GM12875 (cell line): ENCODE measurements at regions not wholly inside any gene's neighbourhood (a gene's known extent, or its start where the extent isn't known, plus 50 kb on each side); places are given as distances from the start of the nearest gene placed in this dataset.

ENCODE experiments used
- H3K4me3 ChIP-seq: one replicate; pipeline ENCODE4 v1.5.1; 2011; ENCODE audit warnings: low read depth, low read length, control low read depth
- TF ChIP-seq, protein P1 (sequence below): IDR thresholded peaks from 2 replicates; pipeline ENCODE4 v1.5.1; 2011; ENCODE audit warnings: low read depth, mild to moderate bottlenecking, control low read depth, inconsistent platforms, low read length, moderate library complexity, borderline replicate concordance; ENCODE audit not compliant: insufficient read depth

DNA sequence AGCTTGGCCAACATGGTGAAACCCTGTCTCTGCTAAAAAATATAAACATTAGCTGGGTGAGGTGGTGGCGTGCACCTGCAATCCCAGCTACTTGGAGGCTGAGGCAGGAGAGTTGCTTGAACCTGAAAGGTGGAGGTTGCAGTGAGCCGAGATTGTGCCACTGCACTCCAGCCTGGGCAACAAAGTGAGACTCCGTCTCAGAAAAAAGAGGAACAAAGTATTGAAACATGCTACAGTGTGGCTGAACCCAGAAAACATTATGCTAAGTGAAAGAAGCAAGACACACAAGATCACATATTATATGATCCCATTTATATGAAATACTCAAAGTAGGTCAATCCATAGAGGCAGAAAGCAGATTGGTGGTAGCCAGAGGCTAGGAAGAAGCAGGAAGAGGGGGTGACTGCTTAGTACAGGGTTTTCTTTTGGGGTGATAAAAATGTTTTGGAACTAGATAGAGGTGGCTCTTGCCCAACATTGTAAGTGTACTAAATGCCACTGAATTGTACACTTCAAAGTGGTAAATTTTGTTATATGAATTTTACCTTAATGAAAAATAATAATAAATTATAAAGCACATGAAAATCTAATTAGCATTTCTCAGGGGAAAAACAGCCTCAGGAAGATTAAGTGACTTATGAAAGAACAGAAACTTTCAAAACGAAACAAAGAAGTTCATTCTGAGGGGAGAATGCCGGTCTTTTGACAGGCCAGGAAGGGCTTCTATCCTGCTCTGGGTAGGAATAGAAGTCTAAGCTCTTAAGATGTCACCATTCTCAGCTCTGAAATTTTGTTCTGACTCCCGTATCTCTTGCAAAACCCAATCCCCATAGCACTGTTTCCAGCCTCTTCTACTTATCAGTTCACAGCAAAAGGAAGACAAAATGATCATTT is 161.1 kb upstream of the TBCA start:
- no peak overlapping the region for H3K4me3 ChIP-seq

DNA sequence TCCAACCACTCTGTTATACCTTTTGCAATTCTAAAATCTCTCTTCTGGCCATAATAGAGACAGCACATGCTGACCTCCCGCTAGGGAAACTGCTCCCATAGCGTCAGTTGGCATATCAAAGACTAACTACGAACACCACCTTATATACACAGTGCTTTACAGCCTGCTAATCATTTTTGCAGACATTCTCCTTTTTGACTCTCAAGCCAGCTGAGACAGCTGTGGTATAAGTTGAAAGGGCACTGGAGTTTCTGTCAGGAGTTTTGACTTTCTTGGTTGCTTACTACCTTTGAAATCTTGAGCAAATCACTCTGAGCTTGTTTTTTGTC is 160.2 kb upstream of the TBCA start:
- H3K4me3 ChIP-seq: no peak overlapping the region
- TF ChIP-seq, protein P1, sequence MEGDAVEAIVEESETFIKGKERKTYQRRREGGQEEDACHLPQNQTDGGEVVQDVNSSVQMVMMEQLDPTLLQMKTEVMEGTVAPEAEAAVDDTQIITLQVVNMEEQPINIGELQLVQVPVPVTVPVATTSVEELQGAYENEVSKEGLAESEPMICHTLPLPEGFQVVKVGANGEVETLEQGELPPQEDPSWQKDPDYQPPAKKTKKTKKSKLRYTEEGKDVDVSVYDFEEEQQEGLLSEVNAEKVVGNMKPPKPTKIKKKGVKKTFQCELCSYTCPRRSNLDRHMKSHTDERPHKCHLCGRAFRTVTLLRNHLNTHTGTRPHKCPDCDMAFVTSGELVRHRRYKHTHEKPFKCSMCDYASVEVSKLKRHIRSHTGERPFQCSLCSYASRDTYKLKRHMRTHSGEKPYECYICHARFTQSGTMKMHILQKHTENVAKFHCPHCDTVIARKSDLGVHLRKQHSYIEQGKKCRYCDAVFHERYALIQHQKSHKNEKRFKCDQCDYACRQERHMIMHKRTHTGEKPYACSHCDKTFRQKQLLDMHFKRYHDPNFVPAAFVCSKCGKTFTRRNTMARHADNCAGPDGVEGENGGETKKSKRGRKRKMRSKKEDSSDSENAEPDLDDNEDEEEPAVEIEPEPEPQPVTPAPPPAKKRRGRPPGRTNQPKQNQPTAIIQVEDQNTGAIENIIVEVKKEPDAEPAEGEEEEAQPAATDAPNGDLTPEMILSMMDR: no peak

More for the DNA sequence above, 161.1 kb upstream of the TBCA start:
- TF ChIP-seq, protein P1: no peak

DNA sequence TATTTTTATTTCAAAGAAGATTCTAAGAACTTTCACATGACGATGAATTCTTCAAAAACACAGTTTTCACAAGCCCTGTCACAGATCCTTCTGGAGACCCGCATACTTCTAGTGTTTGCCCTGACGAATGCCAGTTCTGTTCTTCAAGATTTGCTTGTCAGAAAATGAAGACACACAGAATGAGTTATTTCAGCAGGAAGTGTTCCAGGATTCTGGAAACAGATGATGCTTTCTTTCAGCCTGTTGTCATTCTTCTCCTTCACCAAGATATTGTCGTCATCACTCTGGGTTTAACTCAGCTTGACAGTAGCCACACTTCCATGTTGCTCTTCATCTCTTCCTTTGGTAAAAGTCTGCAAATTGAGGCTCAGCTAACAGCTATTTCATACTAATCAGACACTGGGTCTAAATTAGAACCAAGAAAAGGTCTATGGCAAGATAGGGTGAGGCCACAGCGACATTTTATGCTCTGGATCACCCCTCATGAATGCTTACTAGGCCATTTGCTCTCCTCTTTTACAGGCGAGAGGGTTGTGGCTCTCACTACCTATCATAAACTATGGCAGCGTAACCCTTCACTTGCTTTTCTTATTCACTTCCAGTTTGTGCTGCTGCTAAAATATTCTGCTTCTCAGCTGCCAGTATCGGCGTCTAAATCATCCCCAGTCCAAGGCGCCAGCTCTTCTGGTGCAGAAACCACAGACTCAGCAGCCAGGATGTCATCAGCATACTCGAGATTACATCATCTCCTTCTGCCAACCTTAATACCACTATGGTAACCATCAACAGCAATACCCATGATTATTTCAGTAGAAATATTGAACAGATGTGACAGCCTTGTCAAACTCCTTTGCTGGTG is 159.6 kb upstream of the TBCA start:
- H3K4me3 ChIP-seq: no peak overlapping the region
- TF ChIP-seq, protein P1: no peak

DNA sequence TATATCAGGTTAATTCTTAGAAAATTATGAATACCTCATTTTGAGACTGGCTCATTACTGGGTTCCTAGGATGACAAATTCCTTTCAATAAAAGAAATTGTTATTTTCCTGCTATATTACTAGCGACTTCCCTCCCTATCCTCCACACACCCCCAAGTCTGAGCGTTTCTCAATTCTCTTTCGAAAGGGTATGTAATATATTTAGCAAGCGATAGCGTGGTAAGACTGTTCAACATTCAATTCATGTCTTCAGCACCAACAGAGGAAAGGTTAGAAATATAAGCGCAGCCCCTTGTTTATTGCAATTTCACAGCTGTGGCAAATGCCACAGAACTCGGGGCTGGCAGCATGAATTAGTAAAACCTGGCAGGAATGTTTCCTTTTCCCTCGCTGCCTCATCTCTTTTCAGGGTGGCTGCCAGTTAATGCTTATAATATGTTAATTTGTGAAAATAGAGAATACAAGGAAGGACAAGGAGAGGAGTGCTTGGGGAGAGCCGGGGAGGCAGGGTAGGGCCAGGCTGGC is 152.7 kb upstream of the TBCA start:
- TF ChIP-seq, protein P1: no peak
- H3K4me3 ChIP-seq: no peak overlapping the region

DNA sequence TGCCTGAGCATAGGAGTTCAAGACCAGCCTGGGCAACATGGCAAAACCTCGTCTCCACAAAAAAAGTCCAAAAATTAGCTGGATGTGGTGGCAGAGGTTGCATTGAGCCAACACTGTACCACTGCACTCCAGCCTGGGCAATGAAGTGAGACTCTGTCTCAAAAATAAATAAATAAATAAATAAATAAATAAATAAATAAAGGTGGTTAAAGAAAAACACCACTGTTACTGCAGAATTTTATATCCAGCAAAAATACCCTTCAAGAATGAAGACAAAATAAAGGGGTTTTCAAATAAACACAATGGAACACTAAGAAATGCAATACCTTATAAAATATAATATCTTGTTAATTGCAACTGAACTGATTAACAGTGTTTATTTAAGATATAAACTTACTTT is 150.2 kb upstream of the TBCA start:
- TF ChIP-seq, protein P1: no peak

DNA sequence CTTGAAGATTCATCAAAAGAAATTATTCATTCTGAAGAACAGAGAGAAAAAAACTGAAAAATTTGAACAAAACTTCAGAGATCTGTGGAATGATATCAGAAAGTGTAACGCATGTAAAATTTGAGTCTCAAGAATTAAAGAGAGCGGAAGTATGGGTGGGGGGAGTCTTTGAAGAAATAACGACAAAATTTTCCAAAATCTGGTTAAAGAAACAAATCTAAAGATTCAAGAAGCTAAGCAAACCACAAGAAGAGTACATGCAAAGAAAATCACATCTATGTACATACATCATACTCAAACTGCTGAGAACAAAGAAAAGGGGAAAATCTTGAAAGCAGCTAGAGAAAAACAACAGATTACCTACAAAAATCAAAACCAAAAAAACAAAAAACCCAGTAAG is 149.4 kb upstream of the TBCA start:
- no peak overlapping the region for H3K4me3 ChIP-seq
- TF ChIP-seq, protein P1: no peak

More for the DNA sequence above, 150.2 kb upstream of the TBCA start:
- H3K4me3 ChIP-seq: no peak overlapping the region

DNA sequence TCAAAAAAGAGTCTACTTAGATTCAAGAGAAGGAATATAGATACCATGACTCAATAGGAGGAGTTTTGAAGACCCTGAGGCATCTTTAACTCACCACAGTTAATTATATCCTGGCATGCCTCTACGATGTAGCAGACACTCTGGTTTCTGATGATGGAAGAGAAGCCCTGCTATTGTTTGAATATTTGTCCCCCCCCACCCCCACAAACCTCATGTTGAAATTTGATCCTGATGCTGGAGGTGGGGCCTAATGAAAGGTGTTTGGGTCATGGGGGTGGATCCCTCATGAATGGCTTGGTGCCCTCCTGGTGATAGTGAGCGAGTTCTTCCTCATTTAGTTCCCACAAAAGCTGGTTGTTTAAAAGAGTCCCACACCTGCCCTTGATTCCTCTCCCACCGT is 147.9 kb upstream of the TBCA start:
- TF ChIP-seq, protein P1: no peak
- no peak overlapping the region for H3K4me3 ChIP-seq
